ENCODE measurements at regions not wholly inside any gene's neighbourhood (a gene's known extent, or its start where the extent isn't known, plus 50 kb on each side); places are given as distances from the start of the nearest gene placed in this dataset.

GRCh38 chr3:127445581-127446343 is 144.8 kb downstream of the TPRA1 start:
- no peaks in the 10 kb centered on the region for H3K9me3 ChIP-seq
- H3K27ac ChIP-seq, result no peak overlapping the region
- no peak for DNase-seq (ENCODE audit: low spot score in 2 of 2)
- no peaks in the 10 kb centered on the region for H3K36me3 ChIP-seq
- no peaks in the 10 kb centered on the region for H3K27me3 ChIP-seq
- H3K4me3 ChIP-seq, result no peak overlapping the region
- no peak for TF ChIP-seq POLR2A (IDR thresholded peaks at IDR 0.05)
- no peak for TF ChIP-seq CTCF (IDR thresholded peaks at IDR 0.05)
- TF ChIP-seq EP300 (IDR thresholded peaks at IDR 0.05), result no peak
- no peaks in the 10 kb centered on the region for H3K4me1 ChIP-seq
- 81 to 83% methylated on average over 14 of the region's 14 CpGs for WGBS, 2 donors

GRCh38 chr3:127444761-127445160 is 145.8 kb downstream of the TPRA1 start:
- 74 to 93% methylated on average over 2 of the region's 2 CpGs for WGBS, 2 donors
- Histone ChIP-seq H3K9me3 (no peaks in the 10 kb centered on the region), H3K36me3 (no peaks in the 10 kb centered on the region), H3K27me3 (no peaks in the 10 kb centered on the region), H3K27ac (no peak overlapping the region), H3K4me3 (no peak overlapping the region), H3K4me1 (no peaks in the 10 kb centered on the region)
- TF ChIP-seq EP300 (IDR thresholded peaks at IDR 0.05) (no peak), POLR2A (IDR thresholded peaks at IDR 0.05) (no peak), CTCF (IDR thresholded peaks at IDR 0.05) (no peak)
- no peak for DNase-seq (ENCODE audit: low spot score in 2 of 2)

- Histone ChIP-seq H3K4me3 (no peak overlapping the region), H3K9me3 (no peaks in the 10 kb centered on the region), H3K4me1 (no peaks in the 10 kb centered on the region), H3K36me3 (no peaks in the 10 kb centered on the region), H3K27me3 (no peaks in the 10 kb centered on the region), H3K27ac (no peak overlapping the region)
- no peak for DNase-seq (ENCODE audit: low spot score in 2 of 2)
- 79 to 83% methylated on average over 11 to 15 of the region's 15 CpGs for WGBS, 2 donors
- TF ChIP-seq POLR2A (IDR thresholded peaks at IDR 0.05), result no peak
- TF ChIP-seq EP300 (IDR thresholded peaks at IDR 0.05), result no peak
Measured at GRCh38 chr3:127443581-127444375, 146.8 kb downstream of the TPRA1 start.

GRCh38 chr3:127442506-127442905 is 148.0 kb downstream of the TPRA1 start:
- TF ChIP-seq POLR2A (IDR thresholded peaks at IDR 0.05) (no peak), EP300 (IDR thresholded peaks at IDR 0.05) (no peak), CTCF (IDR thresholded peaks at IDR 0.05) (no peak)
- H3K36me3 ChIP-seq, result no peaks in the 10 kb centered on the region
- 70 to 71% methylated on average over 5 of the region's 5 CpGs for WGBS, 2 donors
- no peak overlapping the region for H3K4me3 ChIP-seq
- no peaks in the 10 kb centered on the region for H3K27me3 ChIP-seq
- H3K9me3 ChIP-seq, result no peaks in the 10 kb centered on the region
- DNase-seq (ENCODE audit: low spot score in 2 of 2), result no peak
- H3K27ac ChIP-seq, result no peak overlapping the region
- no peaks in the 10 kb centered on the region for H3K4me1 ChIP-seq

- WGBS, 2 donors, result 74% methylated on average over 9 of the region's 9 CpGs
- no peak overlapping the region for H3K27ac ChIP-seq
- H3K27me3 ChIP-seq, result no peaks in the 10 kb centered on the region
- H3K9me3 ChIP-seq, result no peaks in the 10 kb centered on the region
- H3K4me3 ChIP-seq, result no peak overlapping the region
- no peaks in the 10 kb centered on the region for H3K36me3 ChIP-seq
- TF ChIP-seq EP300 (IDR thresholded peaks at IDR 0.05), result no peak
- no peak for TF ChIP-seq POLR2A (IDR thresholded peaks at IDR 0.05)
- TF ChIP-seq CTCF (IDR thresholded peaks at IDR 0.05), result no peak
- DNase-seq (ENCODE audit: low spot score in 2 of 2), result no peak
- H3K4me1 ChIP-seq, result no peaks in the 10 kb centered on the region
Measured at GRCh38 chr3:127441764-127442163, 148.8 kb downstream of the TPRA1 start.
